ENCODE measurements at regions not wholly inside any gene's neighbourhood (a gene's known extent, or its start where the extent isn't known, plus 50 kb on each side); places are given as distances from the start of the nearest gene placed in this dataset.
"Not testable (repeated sequence)": the region's sequence is repeated elsewhere in the genome, so short reads cannot be mapped to it uniquely, and the experiment has no call there.

GRCh38 chr2:238527565-238527964, 100.8 kb downstream of the ASB1 start:
- DNase-seq (ENCODE audit: low spot score) (no peak), ATAC-seq (no peak)
- Mint-ChIP-seq H3K27me3 (peaks cover 7 to 8% of the 10 kb centered on the region in 2 donors), H3K36me3 (peaks cover 15% of the 10 kb centered on the region), H3K9me3 (peaks cover 10% of the 10 kb centered on the region), H3K4me1 (ENCODE audit: low read depth in 2 of 2) (peaks cover 0 to 3% of the 10 kb centered on the region in 2 donors), H3K27ac (no peak overlapping the region), H3K4me3 (no peak overlapping the region)

- DNase-seq (ENCODE audit: low spot score) (no peak), ATAC-seq (no peak)
- Mint-ChIP-seq H3K27ac (no peak overlapping the region), H3K4me1 (ENCODE audit: low read depth in 2 of 2) (peaks cover 0 to 3% of the 10 kb centered on the region in 2 donors), H3K4me3 (no peak overlapping the region), H3K36me3 (peaks cover 15% of the 10 kb centered on the region), H3K27me3 (peaks cover 7 to 8% of the 10 kb centered on the region in 2 donors), H3K9me3 (peaks cover 10% of the 10 kb centered on the region)
Measured at GRCh38 chr2:238528953-238529781, 102.4 kb downstream of the ASB1 start.

DNA sequence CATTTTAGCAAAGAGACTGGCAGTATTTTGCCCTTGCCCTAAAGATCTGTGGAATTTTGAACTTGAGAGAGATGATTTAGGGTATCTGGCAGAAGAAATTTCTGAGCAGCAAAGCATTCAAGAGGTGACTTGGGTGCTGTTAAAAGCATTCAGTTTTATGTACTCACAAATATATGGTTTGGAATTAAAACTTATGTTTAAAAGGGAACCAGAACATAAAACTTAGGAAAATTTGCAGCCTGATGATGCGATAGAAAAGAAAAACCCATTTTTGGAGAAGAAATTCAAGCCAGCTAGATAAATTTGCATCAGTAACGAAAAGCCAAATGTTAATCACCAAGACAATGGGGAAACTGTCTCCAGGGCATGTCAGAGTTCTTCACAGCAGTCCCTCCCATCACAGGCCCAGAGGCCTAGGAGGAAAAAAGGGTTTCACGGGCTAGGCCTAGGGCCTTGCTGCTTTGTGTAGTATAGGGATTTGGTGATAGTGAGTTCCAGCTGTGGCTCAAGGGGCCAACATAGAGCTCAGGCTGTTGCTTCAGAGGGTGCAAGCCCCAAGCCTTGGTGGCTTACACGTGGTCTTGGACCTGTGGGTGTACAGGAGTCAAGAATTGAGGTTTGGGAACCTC, 104.4 kb downstream of the ASB1 start:
- DNase-seq (ENCODE audit: low spot score); ATAC-seq; H3K4me3 Mint-ChIP-seq; H3K27me3 Mint-ChIP-seq; H3K27ac Mint-ChIP-seq; H3K4me1 Mint-ChIP-seq (ENCODE audit: low read depth in 2 of 2): not testable (repeated sequence)
- peaks cover 15% of the 10 kb centered on the region for H3K36me3 Mint-ChIP-seq
- H3K9me3 Mint-ChIP-seq = peaks cover 10% of the 10 kb centered on the region

DNA sequence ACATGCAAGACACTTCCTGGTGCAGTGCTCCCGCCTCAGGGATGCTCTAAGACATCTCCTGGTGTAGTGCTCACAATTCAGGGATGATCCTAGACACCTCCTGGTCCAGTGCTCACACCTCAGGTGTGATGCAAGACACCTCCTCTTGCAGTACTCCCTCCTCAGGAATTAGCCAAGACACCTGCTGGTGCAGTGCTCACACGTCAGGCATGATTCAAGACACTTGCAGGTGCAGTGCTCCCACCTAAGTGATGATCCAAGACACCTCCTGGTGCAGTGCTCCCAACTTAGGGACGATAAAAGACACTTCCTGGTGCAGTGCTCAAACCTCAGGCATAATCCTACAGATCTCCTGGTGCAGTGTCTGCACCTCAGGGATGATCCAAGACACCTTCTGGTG, 117.0 kb downstream of the ASB1 start:
- not testable (repeated sequence) for ATAC-seq; H3K27ac Mint-ChIP-seq; DNase-seq (ENCODE audit: low spot score); H3K4me1 Mint-ChIP-seq (ENCODE audit: low read depth in 2 of 2); H3K36me3 Mint-ChIP-seq; H3K27me3 Mint-ChIP-seq; H3K9me3 Mint-ChIP-seq; H3K4me3 Mint-ChIP-seq

- ATAC-seq = no peak
- Mint-ChIP-seq H3K27ac (no peak overlapping the region), H3K27me3 (peaks cover 0 to 3% of the 10 kb centered on the region in 2 donors), H3K4me3 (no peak overlapping the region), H3K4me1 (ENCODE audit: low read depth in 2 of 2) (no peaks in the 10 kb centered on the region), H3K9me3 (peaks cover 3% of the 10 kb centered on the region), H3K36me3 (no peaks in the 10 kb centered on the region)
- no peak for DNase-seq (ENCODE audit: low spot score)
Measured at GRCh38 chr2:238548902-238549462, 122.3 kb downstream of the ASB1 start.

DNA sequence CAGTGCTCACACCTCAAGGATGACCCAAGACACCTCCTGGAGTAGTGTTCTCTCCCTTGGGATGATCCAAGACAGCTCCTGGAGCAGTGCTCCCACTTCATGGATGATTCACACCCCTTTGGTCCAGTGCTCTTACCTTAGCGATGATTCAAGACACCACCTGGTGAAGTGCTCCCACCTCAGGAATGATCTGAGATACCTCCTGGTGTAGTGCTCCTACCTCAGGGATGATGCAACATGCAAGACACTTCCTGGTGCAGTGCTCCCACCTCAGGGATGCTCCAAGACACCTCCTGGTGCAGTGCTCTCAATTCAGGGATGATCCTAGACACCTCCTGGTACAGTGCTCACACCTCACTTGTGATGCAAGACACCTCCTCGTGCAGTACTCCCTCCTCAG, 123.1 kb downstream of the ASB1 start:
- DNase-seq (ENCODE audit: low spot score) = no peak
- Mint-ChIP-seq H3K36me3 (no peaks in the 10 kb centered on the region), H3K9me3 (peaks cover 3% of the 10 kb centered on the region), H3K4me1 (ENCODE audit: low read depth in 2 of 2) (no peaks in the 10 kb centered on the region), H3K4me3 (no peak overlapping the region), H3K27ac (no peak overlapping the region), H3K27me3 (peaks cover 0 to 8% of the 10 kb centered on the region in 2 donors)
- no peak for ATAC-seq

- no peaks in the 10 kb centered on the region for H3K4me1 Mint-ChIP-seq (ENCODE audit: low read depth in 2 of 2)
- no peak overlapping the region for H3K4me3 Mint-ChIP-seq
- H3K36me3 Mint-ChIP-seq = no peaks in the 10 kb centered on the region
- DNase-seq (ENCODE audit: low spot score) = no peak
- peaks cover 3% of the 10 kb centered on the region for H3K9me3 Mint-ChIP-seq
- peaks cover 0 to 7% of the 10 kb centered on the region in 2 donors for H3K27me3 Mint-ChIP-seq
- no peak overlapping the region for H3K27ac Mint-ChIP-seq
- ATAC-seq = no peak
Measured at GRCh38 chr2:238551091-238551490, 124.4 kb downstream of the ASB1 start.

DNA sequence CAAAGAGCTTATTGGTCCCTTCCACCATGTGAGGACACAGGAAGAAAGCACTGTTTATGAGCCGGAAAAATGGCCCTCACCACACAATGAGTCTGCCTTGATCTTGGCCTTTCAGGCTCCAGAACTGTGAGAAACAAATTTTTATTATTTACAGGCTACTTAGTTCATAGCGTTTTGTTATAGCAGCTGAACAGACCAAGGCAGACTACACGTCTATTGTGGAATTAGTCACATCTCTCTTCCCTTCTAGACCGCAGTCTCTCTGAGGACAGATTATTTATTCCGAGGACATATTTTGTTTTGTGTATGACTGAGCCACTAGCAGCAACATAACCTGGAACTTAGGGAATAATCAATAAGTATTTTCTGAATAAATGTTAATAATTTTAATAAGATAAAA, 125.5 kb downstream of the ASB1 start:
- Mint-ChIP-seq H3K9me3 (peaks cover 3% of the 10 kb centered on the region), H3K4me3 (no peak overlapping the region), H3K36me3 (no peaks in the 10 kb centered on the region), H3K27me3 (peaks cover 0 to 5% of the 10 kb centered on the region in 2 donors), H3K27ac (no peak overlapping the region), H3K4me1 (ENCODE audit: low read depth in 2 of 2) (no peaks in the 10 kb centered on the region)
- no peak for DNase-seq (ENCODE audit: low spot score)
- ATAC-seq = no peak

DNA sequence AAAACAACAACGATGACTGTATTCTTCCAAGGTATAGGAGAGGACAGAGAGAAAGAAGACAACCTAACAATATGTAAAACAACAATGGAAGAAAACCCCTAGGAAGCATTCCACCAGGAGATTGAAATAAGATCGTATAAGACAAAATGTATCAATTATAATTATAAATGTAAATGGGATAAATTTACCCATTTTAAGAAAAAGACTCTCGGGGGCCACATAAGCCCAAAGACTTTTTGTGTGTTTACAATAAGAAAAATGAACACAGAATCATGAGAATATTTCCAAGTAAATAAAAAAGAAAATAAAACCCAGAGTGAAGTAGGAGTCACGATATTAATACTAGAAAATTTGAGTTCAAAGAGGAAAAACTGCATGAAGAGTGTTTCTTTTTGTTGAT, 126.4 kb downstream of the ASB1 start:
- Mint-ChIP-seq H3K36me3 (no peaks in the 10 kb centered on the region), H3K9me3 (peaks cover 3% of the 10 kb centered on the region), H3K4me1 (ENCODE audit: low read depth in 2 of 2) (no peaks in the 10 kb centered on the region), H3K27ac (no peak overlapping the region), H3K27me3 (peaks cover 0 to 5% of the 10 kb centered on the region in 2 donors), H3K4me3 (no peak overlapping the region)
- no peak for DNase-seq (ENCODE audit: low spot score)
- no peak for ATAC-seq

- peaks cover 0 to 5% of the 10 kb centered on the region in 2 donors for H3K27me3 Mint-ChIP-seq
- no peaks in the 10 kb centered on the region for H3K4me1 Mint-ChIP-seq (ENCODE audit: low read depth in 2 of 2)
- DNase-seq (ENCODE audit: low spot score) = no peak
- no peaks in the 10 kb centered on the region for H3K36me3 Mint-ChIP-seq
- H3K27ac Mint-ChIP-seq = no peak overlapping the region
- H3K9me3 Mint-ChIP-seq = peaks cover 3% of the 10 kb centered on the region
- ATAC-seq = no peak
- no peak overlapping the region for H3K4me3 Mint-ChIP-seq
Measured at GRCh38 chr2:238554468-238555315, 128.0 kb downstream of the ASB1 start.

- peaks cover 0 to 5% of the 10 kb centered on the region in 2 donors for H3K27me3 Mint-ChIP-seq
- H3K4me1 Mint-ChIP-seq (ENCODE audit: low read depth in 2 of 2) = no peaks in the 10 kb centered on the region
- ATAC-seq = no peak
- H3K36me3 Mint-ChIP-seq = no peaks in the 10 kb centered on the region
- DNase-seq (ENCODE audit: low spot score) = peak; percentile 31
- H3K9me3 Mint-ChIP-seq = peaks cover 3% of the 10 kb centered on the region
- H3K4me3 Mint-ChIP-seq = no peak overlapping the region
- no peak overlapping the region for H3K27ac Mint-ChIP-seq
Measured at GRCh38 chr2:238555786-238556542, 129.2 kb downstream of the ASB1 start.

GRCh38 chr2:238557431-238557830, 130.7 kb downstream of the ASB1 start:
- Mint-ChIP-seq H3K36me3 (no peaks in the 10 kb centered on the region), H3K4me3 (no peak overlapping the region), H3K9me3 (peaks cover 3% of the 10 kb centered on the region), H3K27me3 (peaks cover 0 to 5% of the 10 kb centered on the region in 2 donors), H3K27ac (no peak overlapping the region), H3K4me1 (ENCODE audit: low read depth in 2 of 2) (no peaks in the 10 kb centered on the region)
- DNase-seq (ENCODE audit: low spot score) (no peak), ATAC-seq (no peak)

- ATAC-seq (peak in 1 of 2 donors; percentile 34), DNase-seq (ENCODE audit: low spot score) (no peak)
- Mint-ChIP-seq H3K4me1 (ENCODE audit: low read depth in 2 of 2) (no peaks in the 10 kb centered on the region), H3K27ac (no peak overlapping the region), H3K27me3 (peaks cover 0 to 5% of the 10 kb centered on the region in 2 donors), H3K9me3 (peaks cover 2% of the 10 kb centered on the region), H3K36me3 (no peaks in the 10 kb centered on the region), H3K4me3 (no peak overlapping the region)
Measured at GRCh38 chr2:238557936-238558335, 131.2 kb downstream of the ASB1 start.
